ENCODE measurements at regions not wholly inside any gene's neighbourhood (a gene's known extent, or its start where the extent isn't known, plus 50 kb on each side); places are given as distances from the start of the nearest gene placed in this dataset.

DNA sequence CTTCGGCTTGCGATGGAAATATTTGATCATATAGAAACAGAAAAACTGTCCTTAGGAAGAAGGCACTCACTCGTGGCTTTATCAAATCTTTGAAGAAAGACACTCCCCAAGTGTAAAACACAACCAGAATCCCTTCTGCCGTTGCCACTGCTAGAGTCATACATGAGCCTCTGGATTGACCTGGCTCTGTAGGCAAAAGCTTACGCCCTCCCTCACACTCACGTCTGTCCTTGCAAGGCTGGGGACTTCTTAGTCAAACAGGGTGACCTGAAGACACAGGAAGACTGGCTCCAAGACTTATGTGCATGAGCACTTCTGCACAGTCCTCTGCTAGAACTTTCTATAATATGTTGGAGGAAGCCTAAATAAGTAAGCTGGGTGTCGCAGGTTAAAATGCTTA lies 135.4 kb upstream of the MDFIC start:
- CTCF ChIA-PET: interaction anchor here (0.6 kb wide), 1 partner anchor 722 kb away, joined by 3 read pairs; no protein-coding TSS in a partner anchor
- peaks cover 52% of the 10 kb centered on the region for H3K4me1 Mint-ChIP-seq
- intact Hi-C loops (cut with DNase I, micrococcal nuclease): loop anchor here in 1 of 2 experiments (5.0 kb wide), 1 partner anchor 69 kb away; no protein-coding TSS in a partner anchor

GRCh38 chr7:114787556-114787955 lies 134.3 kb upstream of the MDFIC start:
- Mint-ChIP-seq H3K27me3 (peaks cover 6% of the 10 kb centered on the region), H3K27ac (peak overlapping the region; percentile 43), H3K4me1 (peaks cover 55% of the 10 kb centered on the region), H3K9me3 (ENCODE audit: low read depth) (peaks cover 3% of the 10 kb centered on the region), H3K36me3 (ENCODE audit: low read depth) (peaks cover 3% of the 10 kb centered on the region), H3K4me3 (no peak overlapping the region)
- DNase-seq (no peak), ATAC-seq (no peak)
- ChIA-PET CTCF (no interaction called here), POLR2A (no interaction called here)
- intact Hi-C loops (cut with DNase I, micrococcal nuclease): loop anchor here in 1 of 2 experiments (5.0 kb wide), 1 partner anchor 70 kb away; no protein-coding TSS in a partner anchor

More for the DNA sequence above, 135.4 kb upstream of the MDFIC start:
- Mint-ChIP-seq H3K27me3 (peaks cover 10% of the 10 kb centered on the region), H3K36me3 (ENCODE audit: low read depth) (peaks cover 3% of the 10 kb centered on the region), H3K4me3 (peak overlapping the region; percentile 39), H3K27ac (peak overlapping the region; percentile 59), H3K9me3 (ENCODE audit: low read depth) (peaks cover 3% of the 10 kb centered on the region)
- POLR2A ChIA-PET: no interaction called here
- DNase-seq (peak; percentile 24), ATAC-seq (peak; percentile 51)

- H3K27ac Mint-ChIP-seq: peak overlapping the region; percentile 7
- no peak for ATAC-seq
- no peak overlapping the region for H3K4me3 Mint-ChIP-seq
- no peak for DNase-seq
- H3K27me3 Mint-ChIP-seq: peaks cover 6% of the 10 kb centered on the region
- ChIA-PET CTCF (no interaction called here), POLR2A (interaction anchor here (0.6 kb wide), 1 partner anchor 35 kb away, joined by 3 read pairs; no protein-coding TSS in a partner anchor)
- H3K36me3 Mint-ChIP-seq (ENCODE audit: low read depth): peaks cover 3% of the 10 kb centered on the region
- H3K9me3 Mint-ChIP-seq (ENCODE audit: low read depth): peaks cover 3% of the 10 kb centered on the region
- intact Hi-C loops (cut with DNase I, micrococcal nuclease): loop anchor here in 1 of 2 experiments (5.0 kb wide), 1 partner anchor 71 kb away; no protein-coding TSS in a partner anchor
- H3K4me1 Mint-ChIP-seq: peaks cover 56% of the 10 kb centered on the region
Measured at GRCh38 chr7:114788706-114789105, 133.2 kb upstream of the MDFIC start.

- ChIA-PET CTCF (no interaction called here), POLR2A (no interaction called here)
- Mint-ChIP-seq H3K4me1 (peaks cover 55% of the 10 kb centered on the region), H3K27ac (peak overlapping the region; percentile 40), H3K27me3 (peaks cover 6% of the 10 kb centered on the region), H3K36me3 (ENCODE audit: low read depth) (peaks cover 3% of the 10 kb centered on the region), H3K4me3 (no peak overlapping the region), H3K9me3 (ENCODE audit: low read depth) (peaks cover 3% of the 10 kb centered on the region)
- DNase-seq (no peak), ATAC-seq (no peak)
- intact Hi-C loops (cut with DNase I, micrococcal nuclease): loop anchor here in 1 of 2 experiments (5.0 kb wide), 1 partner anchor 72 kb away; no protein-coding TSS in a partner anchor
Measured at GRCh38 chr7:114789161-114789560, 132.7 kb upstream of the MDFIC start.

DNA sequence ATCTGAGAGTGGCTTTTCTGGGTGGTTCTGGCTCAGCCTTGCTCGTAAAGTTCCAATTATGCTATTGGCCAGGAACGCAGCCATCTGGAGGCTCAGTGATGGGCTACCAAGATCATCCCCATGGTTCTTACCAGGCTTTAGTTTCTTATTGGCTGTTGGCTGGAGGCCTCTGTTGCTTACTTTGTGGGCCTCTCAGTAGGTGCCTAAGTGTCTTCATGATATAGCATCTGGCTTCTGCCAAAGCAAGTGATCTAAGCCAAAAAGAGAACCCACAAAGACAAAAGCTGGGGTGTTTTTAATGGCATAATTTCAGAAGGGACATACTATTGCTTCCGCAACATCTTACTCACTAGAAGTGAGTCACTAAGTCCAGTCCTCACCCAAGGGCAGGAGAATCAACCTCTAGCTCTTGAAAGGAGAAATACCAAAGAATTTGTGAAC lies 132.0 kb upstream of the MDFIC start:
- ChIA-PET POLR2A (no interaction called here), CTCF (no interaction called here)
- DNase-seq (no peak), ATAC-seq (peak; percentile 42)
- peaks cover 3% of the 10 kb centered on the region for H3K36me3 Mint-ChIP-seq (ENCODE audit: low read depth)
- peaks cover 6% of the 10 kb centered on the region for H3K27me3 Mint-ChIP-seq
- no peak overlapping the region for H3K4me3 Mint-ChIP-seq
- intact Hi-C loops (cut with DNase I, micrococcal nuclease): loop anchor here in 1 of 2 experiments (5.0 kb wide), 1 partner anchor 73 kb away; no protein-coding TSS in a partner anchor
- peaks cover 55% of the 10 kb centered on the region for H3K4me1 Mint-ChIP-seq
- H3K9me3 Mint-ChIP-seq (ENCODE audit: low read depth): peaks cover 3% of the 10 kb centered on the region
- H3K27ac Mint-ChIP-seq: peak overlapping the region; percentile 29

DNA sequence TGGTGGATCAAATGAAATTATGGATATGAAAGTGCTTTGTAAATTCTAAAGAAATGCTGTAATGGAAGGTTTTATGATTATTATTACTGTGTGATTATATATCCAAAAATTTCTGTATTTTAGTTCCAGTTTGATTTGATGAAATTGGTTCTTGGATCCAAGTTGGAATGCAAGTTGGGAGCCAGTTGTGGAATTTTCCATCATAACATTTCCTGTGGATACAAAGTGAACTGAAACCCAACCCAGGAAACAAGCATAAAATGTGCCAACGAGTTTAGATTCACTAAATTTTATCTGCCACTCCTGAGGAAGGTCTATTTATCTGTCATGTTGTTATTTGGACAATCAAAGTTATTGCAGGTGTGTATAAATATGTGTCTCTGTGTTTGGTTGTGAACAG lies 131.4 kb upstream of the MDFIC start:
- POLR2A ChIA-PET: no interaction called here
- intact Hi-C loops (cut with DNase I, micrococcal nuclease): no loop called here
- peaks cover 3% of the 10 kb centered on the region for H3K9me3 Mint-ChIP-seq (ENCODE audit: low read depth)
- no peak for ATAC-seq
- H3K4me3 Mint-ChIP-seq: no peak overlapping the region
- no peak for DNase-seq
- H3K27me3 Mint-ChIP-seq: peaks cover 6% of the 10 kb centered on the region
- peak overlapping the region; percentile 55 for H3K27ac Mint-ChIP-seq
- peaks cover 55% of the 10 kb centered on the region for H3K4me1 Mint-ChIP-seq
- CTCF ChIA-PET: no interaction called here
- H3K36me3 Mint-ChIP-seq (ENCODE audit: low read depth): peaks cover 3% of the 10 kb centered on the region

- DNase-seq: no peak
- ChIA-PET CTCF (no interaction called here), POLR2A (no interaction called here)
- intact Hi-C loops (cut with DNase I, micrococcal nuclease): no loop called here
- H3K4me1 Mint-ChIP-seq: peaks cover 56% of the 10 kb centered on the region
- H3K27me3 Mint-ChIP-seq: peaks cover 8% of the 10 kb centered on the region
- no peak overlapping the region for H3K4me3 Mint-ChIP-seq
- no peak for ATAC-seq
- peaks cover 3% of the 10 kb centered on the region for H3K9me3 Mint-ChIP-seq (ENCODE audit: low read depth)
- peak overlapping the region; percentile 59 for H3K27ac Mint-ChIP-seq
- peaks cover 3% of the 10 kb centered on the region for H3K36me3 Mint-ChIP-seq (ENCODE audit: low read depth)
Measured at GRCh38 chr7:114791771-114792170, 130.1 kb upstream of the MDFIC start.

- Mint-ChIP-seq H3K9me3 (ENCODE audit: low read depth) (peaks cover 2% of the 10 kb centered on the region), H3K27ac (peak overlapping the region; percentile 82), H3K36me3 (ENCODE audit: low read depth) (no peaks in the 10 kb centered on the region), H3K4me1 (peaks cover 52% of the 10 kb centered on the region), H3K27me3 (peaks cover 8% of the 10 kb centered on the region), H3K4me3 (no peak overlapping the region)
- ChIA-PET CTCF (interaction anchor here (0.6 kb wide), 1 partner anchor 8 kb away, joined by 3 read pairs; no protein-coding TSS in a partner anchor), POLR2A (no interaction called here)
- ATAC-seq (peak; percentile 75), DNase-seq (peak; percentile 51)
- intact Hi-C loops (cut with DNase I, micrococcal nuclease): no loop called here
Measured at GRCh38 chr7:114793155-114793845, 128.6 kb upstream of the MDFIC start.

DNA sequence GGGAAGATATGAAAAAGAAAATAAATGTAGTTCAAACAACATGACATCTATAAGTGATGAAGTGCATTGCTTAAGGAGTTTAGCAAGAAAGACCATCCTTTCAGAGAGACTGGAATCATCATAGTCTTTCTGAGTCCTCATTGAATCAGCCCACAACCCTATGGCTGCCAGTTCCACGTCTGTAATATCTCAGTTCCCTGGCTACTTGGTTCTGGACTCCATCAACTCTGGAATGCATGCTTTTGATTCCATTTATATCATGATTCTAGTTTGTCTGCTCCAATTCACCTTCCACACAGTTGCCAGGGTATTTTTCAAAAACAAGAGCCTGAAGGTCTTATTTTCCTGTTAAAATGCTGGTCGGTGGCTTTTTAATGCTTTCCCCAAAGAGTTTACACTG lies 126.4 kb upstream of the MDFIC start:
- ChIA-PET POLR2A (no interaction called here), CTCF (interaction anchor here (0.6 kb wide), 1 partner anchor 24 kb away, joined by 4 read pairs; no protein-coding TSS in a partner anchor)
- Mint-ChIP-seq H3K36me3 (ENCODE audit: low read depth) (no peaks in the 10 kb centered on the region), H3K4me3 (no peak overlapping the region), H3K27me3 (peaks cover 8% of the 10 kb centered on the region), H3K9me3 (ENCODE audit: low read depth) (no peaks in the 10 kb centered on the region), H3K27ac (peak overlapping the region; percentile 38), H3K4me1 (peaks cover 55% of the 10 kb centered on the region)
- ATAC-seq: no peak
- intact Hi-C loops (cut with DNase I, micrococcal nuclease): loop anchor here in 1 of 2 experiments (5.0 kb wide), 1 partner anchor 122 kb away; no protein-coding TSS in a partner anchor
- no peak for DNase-seq

GRCh38 chr7:114799628-114800028 lies 122.3 kb upstream of the MDFIC start:
- H3K4me3 Mint-ChIP-seq: no peak overlapping the region
- ChIA-PET CTCF (interaction anchor here (0.6 to 1.4 kb wide), 3 partner anchors 119 to 1454 kb away, joined by 3 to 4 read pairs (median 3); no protein-coding TSS in a partner anchor), POLR2A (interaction anchor here (0.7 kb wide), 1 partner anchor 33 kb away, joined by 3 read pairs; no protein-coding TSS in a partner anchor)
- H3K4me1 Mint-ChIP-seq: peaks cover 57% of the 10 kb centered on the region
- H3K27me3 Mint-ChIP-seq: peaks cover 5% of the 10 kb centered on the region
- H3K9me3 Mint-ChIP-seq (ENCODE audit: low read depth): peaks cover 2% of the 10 kb centered on the region
- H3K36me3 Mint-ChIP-seq (ENCODE audit: low read depth): no peaks in the 10 kb centered on the region
- intact Hi-C loops (cut with DNase I, micrococcal nuclease): loop anchor here (2.0 to 5.0 kb wide), 2 partner anchors 117 to 118 kb away; no protein-coding TSS in a partner anchor
- peak; percentile 26 for DNase-seq
- ATAC-seq: peak; percentile 67
- H3K27ac Mint-ChIP-seq: peak overlapping the region; percentile 83

- no peak overlapping the region for H3K4me3 Mint-ChIP-seq
Measured at GRCh38 chr7:114802632-114803031, 119.3 kb upstream of the MDFIC start.

More at GRCh38 chr7:114802632-114803031, 119.3 kb upstream of the MDFIC start:
- Mint-ChIP-seq H3K27me3 (peaks cover 3% of the 10 kb centered on the region), H3K4me1 (peaks cover 52% of the 10 kb centered on the region), H3K9me3 (ENCODE audit: low read depth) (peaks cover 2% of the 10 kb centered on the region), H3K27ac (peak overlapping the region; percentile 88), H3K36me3 (ENCODE audit: low read depth) (no peaks in the 10 kb centered on the region)
- DNase-seq (no peak), ATAC-seq (peak; percentile 74)
- intact Hi-C loops (cut with DNase I, micrococcal nuclease): loop anchor here (1.0 to 2.0 kb wide), 5 partner anchors 8 to 31 kb away; no protein-coding TSS in a partner anchor
- CTCF ChIA-PET: interaction anchor here (1.5 kb wide), 1 partner anchor 24 kb away, joined by 4 read pairs; no protein-coding TSS in a partner anchor
- POLR2A ChIA-PET: interaction anchor here (1.0 kb wide), 1 partner anchor 23 kb away, joined by 5 read pairs; no protein-coding TSS in a partner anchor
